Esophagus squamous epithelium (tissue), 4 donors: ENCODE measurements at regions not wholly inside any gene's neighbourhood (a gene's known extent, or its start where the extent isn't known, plus 50 kb on each side); places are given as distances from the start of the nearest gene placed in this dataset.

Experiments used
- POLR2A ChIP-seq, 4 donors: fragments of 450-650 bp; IDR thresholded peaks; one replicate each; pipeline ENCODE4 v1.6.1; 2017; ENCODE audit warnings: antibody characterized with exemption in 4 of 4, mild to moderate bottlenecking in 4 of 4, moderate library complexity in 3 of 4
- TF ChIP-seq, protein P1 (sequence below), 6 experiments: fragments of 450-650 bp in 4 of 6; fragments of 200-600 bp in 2 of 6; sonication (generic) in 2 of 6; IDR thresholded peaks; one replicate each; pipeline ENCODE4 v1.5.1; 2016 to 2019; ENCODE audit warnings: antibody characterized with exemption in 6 of 6, mild to moderate bottlenecking in 4 of 6, moderate library complexity in 4 of 6

DNA sequence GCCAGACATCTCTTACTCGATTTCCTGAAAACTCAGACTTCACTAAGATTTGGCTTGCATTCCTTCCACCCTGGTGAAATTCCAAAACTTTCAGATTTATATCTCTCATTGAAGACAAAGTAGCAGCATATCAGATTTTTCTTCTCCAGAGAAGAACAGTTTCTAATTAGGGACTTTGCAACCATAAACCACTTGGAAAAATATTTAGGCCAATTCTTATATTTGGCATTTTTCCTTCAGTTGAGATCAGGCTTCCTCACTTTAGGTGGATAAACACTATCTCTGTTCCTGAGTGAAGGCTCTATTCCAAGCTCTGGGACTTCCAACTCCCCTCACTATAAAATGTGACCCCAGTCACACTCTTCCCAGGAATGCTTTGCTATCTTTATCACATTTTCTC lies 1434.3 kb upstream of the FLRT2 start:
- TF ChIP-seq, protein P1, sequence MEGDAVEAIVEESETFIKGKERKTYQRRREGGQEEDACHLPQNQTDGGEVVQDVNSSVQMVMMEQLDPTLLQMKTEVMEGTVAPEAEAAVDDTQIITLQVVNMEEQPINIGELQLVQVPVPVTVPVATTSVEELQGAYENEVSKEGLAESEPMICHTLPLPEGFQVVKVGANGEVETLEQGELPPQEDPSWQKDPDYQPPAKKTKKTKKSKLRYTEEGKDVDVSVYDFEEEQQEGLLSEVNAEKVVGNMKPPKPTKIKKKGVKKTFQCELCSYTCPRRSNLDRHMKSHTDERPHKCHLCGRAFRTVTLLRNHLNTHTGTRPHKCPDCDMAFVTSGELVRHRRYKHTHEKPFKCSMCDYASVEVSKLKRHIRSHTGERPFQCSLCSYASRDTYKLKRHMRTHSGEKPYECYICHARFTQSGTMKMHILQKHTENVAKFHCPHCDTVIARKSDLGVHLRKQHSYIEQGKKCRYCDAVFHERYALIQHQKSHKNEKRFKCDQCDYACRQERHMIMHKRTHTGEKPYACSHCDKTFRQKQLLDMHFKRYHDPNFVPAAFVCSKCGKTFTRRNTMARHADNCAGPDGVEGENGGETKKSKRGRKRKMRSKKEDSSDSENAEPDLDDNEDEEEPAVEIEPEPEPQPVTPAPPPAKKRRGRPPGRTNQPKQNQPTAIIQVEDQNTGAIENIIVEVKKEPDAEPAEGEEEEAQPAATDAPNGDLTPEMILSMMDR (IDR thresholded peaks at IDR 0.05) = no peak
- TF ChIP-seq POLR2A (IDR thresholded peaks at IDR 0.05) = no peak
